K562 (cell line): ENCODE measurements at regions not wholly inside any gene's neighbourhood (a gene's known extent, or its start where the extent isn't known, plus 50 kb on each side); places are given as distances from the start of the nearest gene placed in this dataset.

ENCODE experiments used
- ATF7 ChIP-seq: fragments of 450-650 bp; IDR thresholded peaks from 2 replicates; pipeline ENCODE4 v1.7.1; 2014; ENCODE audit warnings: mild to moderate bottlenecking, moderate library complexity
- CBFA2T3 ChIP-seq: fragments of 450-650 bp; IDR thresholded peaks from 2 replicates; pipeline ENCODE4 v1.6.1; 2017
- CBX8 ChIP-seq: fragments of 200-600 bp; sonication (generic); IDR thresholded peaks from 2 replicates; pipeline ENCODE4 v1.6.1; 2012; ENCODE audit warnings: borderline replicate concordance, mixed run types, low read depth, mild to moderate bottlenecking, moderate library complexity, mixed read lengths, low read length, control low read depth, inconsistent platforms; ENCODE audit not compliant: poor library complexity, severe bottlenecking; ENCODE audit errors: extremely low read depth
- CHCHD3 ChIP-seq: fragments of 250-450 bp; sonication (Bioruptor Pico); IDR thresholded peaks from 2 replicates; pipeline ENCODE4 v2.1.2; 2022; ENCODE audit warnings: mild to moderate bottlenecking
- CREM ChIP-seq: IDR thresholded peaks from 2 replicates; pipeline ENCODE4 v1.6.1; 2014; ENCODE audit warnings: antibody characterized with exemption, low read depth
- DLX4 ChIP-seq: fragments of 250-450 bp; sonication (Bioruptor Pico); IDR thresholded peaks from 2 replicates; pipeline ENCODE4 v1.6.1; 2021; ENCODE audit warnings: mild to moderate bottlenecking
- EP400 ChIP-seq: fragments of 450-650 bp; IDR thresholded peaks from 2 replicates; pipeline ENCODE4 v1.6.1; 2017; ENCODE audit warnings: antibody characterized with exemption, mild to moderate bottlenecking, moderate library complexity
- GABPB2 ChIP-seq: fragments of 250-450 bp; sonication (Bioruptor Pico); conservative IDR thresholded peaks from 2 replicates; pipeline ENCODE4 v1.5.1; 2021; ENCODE audit warnings: mild to moderate bottlenecking
- GMEB1 ChIP-seq: fragments of 250-450 bp; sonication (Bioruptor Pico); IDR thresholded peaks from 2 replicates; pipeline ENCODE4 v1.4.0; 2020; ENCODE audit warnings: mild to moderate bottlenecking
- HDAC3 ChIP-seq: fragments of 450-650 bp; IDR thresholded peaks from 2 replicates; pipeline ENCODE4 v1.6.1; 2018; ENCODE audit warnings: borderline replicate concordance, mild to moderate bottlenecking, moderate library complexity; ENCODE audit not compliant: partially characterized antibody
- HMGN3 ChIP-seq: IDR thresholded peaks from 2 replicates; pipeline ENCODE4 v1.6.1; 2011; ENCODE audit warnings: borderline replicate concordance, low read depth, mild to moderate bottlenecking, mixed read lengths, low read length; ENCODE audit not compliant: insufficient read length; ENCODE audit errors: extremely low read depth
- MAFK ChIP-seq: IDR thresholded peaks from 2 replicates; pipeline ENCODE4 v1.6.1; 2011; ENCODE audit warnings: low read length, improper control_type of control experiment
- MED1 ChIP-seq: sonication (generic); formaldehyde crosslinking; IDR thresholded peaks from 2 replicates; pipeline ENCODE4 v1.8.1; 2023; ENCODE audit warnings: missing genetic modification reagents, borderline replicate concordance
- MEIS2 ChIP-seq: fragments of 450-650 bp; IDR thresholded peaks from 2 replicates; pipeline ENCODE4 v1.6.1; 2014; ENCODE audit warnings: mild to moderate bottlenecking; ENCODE audit not compliant: partially characterized antibody
- MYNN ChIP-seq, 2 experiments: sonication (generic); formaldehyde crosslinking in 1 of 2; IDR thresholded peaks; 2 replicates each; pipeline versions ENCODE4 v1.5.0 to v1.6.1; 2016 to 2020; ENCODE audit warnings: antibody characterized with exemption in 1 of 2, missing genetic modification reagents in 1 of 2
- NEUROD1 ChIP-seq: fragments of 150-350 bp; IDR thresholded peaks from 2 replicates; pipeline ENCODE4 v1.6.1; 2014; ENCODE audit warnings: borderline replicate concordance, low read length, low read depth; ENCODE audit not compliant: partially characterized antibody
- POLR2G ChIP-seq: fragments of 200-400 bp; formaldehyde crosslinking; IDR thresholded peaks from 2 replicates; pipeline ENCODE4 v1.6.1; 2017; ENCODE audit warnings: low read depth, mild to moderate bottlenecking, antibody characterized with exemption, low read length, moderate library complexity
- PTBP1 ChIP-seq: fragments of 200-400 bp; formaldehyde crosslinking; IDR thresholded peaks from 2 replicates; pipeline ENCODE4 v1.6.1; 2017; ENCODE audit warnings: low read depth, low read length
- RBFOX2 ChIP-seq: fragments of 200-400 bp; formaldehyde crosslinking; IDR thresholded peaks from 2 replicates; pipeline ENCODE4 v1.6.1; 2017; ENCODE audit warnings: low read depth, mild to moderate bottlenecking, low read length, moderate library complexity
- RUNX1 ChIP-seq: sonication (generic); IDR thresholded peaks from 2 replicates; pipeline ENCODE4 v1.6.1; 2016; ENCODE audit warnings: antibody characterized with exemption, low read depth
- SMAD4 ChIP-seq: fragments of 250-450 bp; sonication (Bioruptor Pico); conservative IDR thresholded peaks from 2 replicates; pipeline ENCODE4 v1.8.0; 2021; ENCODE audit warnings: inconsistent platforms, mild to moderate bottlenecking, moderate library complexity
- SMARCB1 ChIP-seq: IDR thresholded peaks from 2 replicates; pipeline ENCODE4 v1.6.1; 2011; ENCODE audit warnings: improper control_type of control experiment, low read depth; ENCODE audit not compliant: insufficient read length
- TBP ChIP-seq: optimal IDR thresholded peaks from 2 replicates; pipeline ENCODE3; 2011; ENCODE audit warnings: low read depth, low read length, improper control_type of control experiment
- TFAM ChIP-seq: fragments of 250-450 bp; sonication (Bioruptor Pico); conservative IDR thresholded peaks from 2 replicates; pipeline ENCODE4 v1.5.0; 2021; ENCODE audit warnings: mild to moderate bottlenecking, moderate library complexity
- ZFPM2 ChIP-seq: fragments of 250-450 bp; sonication (Bioruptor Pico); IDR thresholded peaks from 2 replicates; pipeline ENCODE4 v1.5.1; 2022; ENCODE audit warnings: mild to moderate bottlenecking
- ZNF146 ChIP-seq: IDR thresholded peaks from one replicate; pipeline ENCODE4 v1.6.1; 2018; ENCODE audit warnings: missing compliant biosample characterization; ENCODE audit not compliant: unreplicated experiment
- ZNF217 ChIP-seq: sonication (generic); formaldehyde crosslinking; IDR thresholded peaks from 2 replicates; pipeline ENCODE4 v1.8.0; 2022; ENCODE audit warnings: mild to moderate bottlenecking, missing genetic modification reagents
- ZNF655 ChIP-seq: fragments of 250-450 bp; sonication (Bioruptor Pico); IDR thresholded peaks from 2 replicates; pipeline ENCODE4 v1.5.0; 2021
- ZNF79 ChIP-seq: fragments of 250-450 bp; sonication (Bioruptor Pico); IDR thresholded peaks from 2 replicates; pipeline ENCODE4 v1.4.0; 2020; ENCODE audit warnings: low read depth, mild to moderate bottlenecking, moderate library complexity
- ZSCAN32 ChIP-seq: fragments of 450-650 bp; formaldehyde crosslinking; IDR thresholded peaks from 2 replicates; pipeline ENCODE4 v1.4.0; 2020; ENCODE audit warnings: mild to moderate bottlenecking, moderate library complexity

- TF ChIP-seq MED1 (CRISPR knock-in tag) = no peak
- no peak for TF ChIP-seq GMEB1 (CRISPR knock-in tag)
- no peak for TF ChIP-seq ZNF217 (CRISPR knock-in tag)
- no peak for TF ChIP-seq EP400
- TF ChIP-seq GABPB2 (CRISPR knock-in tag) = no peak
- peak; percentile 68 for TF ChIP-seq MEIS2
- no peak for TF ChIP-seq NEUROD1
- no peak for TF ChIP-seq TFAM
- no peak for TF ChIP-seq SMARCB1
- TF ChIP-seq TBP = no peak
- no peak for TF ChIP-seq PTBP1
- no peak for TF ChIP-seq POLR2G
- peak; percentile 53 for TF ChIP-seq HMGN3
- no peak for TF ChIP-seq ZNF655
- TF ChIP-seq CHCHD3 (CRISPR knock-in tag) = no peak
- TF ChIP-seq SMAD4 (CRISPR knock-in tag) = peak; percentile 67
- no peak for TF ChIP-seq CBX8
- TF ChIP-seq ZNF146 (CRISPR knock-in tag) = no peak
- peak; percentile 54; the same call in 1 of the 2 replicates for TF ChIP-seq ATF7
- no peak for TF ChIP-seq DLX4 (CRISPR knock-in tag)
- TF ChIP-seq RUNX1 = no peak
- TF ChIP-seq MAFK = no peak
- TF ChIP-seq CBFA2T3 = peak; percentile 94
- no peak for TF ChIP-seq ZFPM2 (CRISPR knock-in tag)
- TF ChIP-seq CREM = no peak
- TF ChIP-seq ZNF79 (CRISPR knock-in tag) = no peak
- no peak for TF ChIP-seq MYNN (IDR thresholded peaks at IDR 0.05)
- no peak for TF ChIP-seq MYNN (CRISPR knock-in tag; IDR thresholded peaks at IDR 0.05)
- no peak for TF ChIP-seq ZSCAN32 (CRISPR knock-in tag)
- TF ChIP-seq RBFOX2 = no peak
- peak; percentile 67 for TF ChIP-seq HDAC3
These were observed 111.8 kb downstream of the ZNF518B start (continued) for GRCh38 chr4:10345381-10345784.
